Kidney tubule cell (primary cell): ENCODE measurements at regions not wholly inside any gene's neighbourhood (a gene's known extent, or its start where the extent isn't known, plus 50 kb on each side); places are given as distances from the start of the nearest gene placed in this dataset.
A peak's percentile ranks its signal among the peaks of the same experiment; 100 is the strongest.

Experiments
- DNase-seq: peaks from one replicate; pipeline ENCODE4 v3.0.0-alpha.2; 2018; ENCODE audit warnings: low spot score

DNA sequence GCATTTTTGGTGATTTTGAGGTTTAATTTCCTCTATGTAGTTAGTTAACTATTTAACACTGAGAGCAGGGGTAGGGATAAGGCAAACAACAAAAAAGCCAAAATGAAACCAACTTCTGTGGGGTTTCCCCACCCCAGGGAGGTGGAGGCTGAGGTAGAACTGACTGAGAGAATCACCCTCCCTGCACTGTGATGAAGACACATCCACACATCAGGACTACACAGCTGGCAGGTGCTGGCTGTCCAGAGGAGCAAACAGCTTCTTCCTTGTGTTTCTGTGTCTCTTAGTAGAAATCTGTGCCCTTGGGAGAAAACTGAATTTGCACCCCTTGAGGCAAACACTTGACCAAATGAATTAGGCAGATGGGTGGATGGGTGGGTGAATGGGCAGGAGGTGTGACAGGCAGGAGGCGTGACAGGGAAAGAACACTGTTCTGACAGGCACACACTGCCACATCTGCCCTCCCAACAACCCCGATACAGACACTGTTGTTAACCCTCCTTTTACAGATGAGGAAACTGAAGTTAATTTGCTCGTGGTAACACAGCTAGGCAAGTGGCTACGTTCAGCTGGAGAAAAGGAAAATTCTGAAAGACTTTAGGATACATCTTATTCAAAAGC is 62.9 kb upstream of the AMZ2 start:
- no peak for DNase-seq

DNA sequence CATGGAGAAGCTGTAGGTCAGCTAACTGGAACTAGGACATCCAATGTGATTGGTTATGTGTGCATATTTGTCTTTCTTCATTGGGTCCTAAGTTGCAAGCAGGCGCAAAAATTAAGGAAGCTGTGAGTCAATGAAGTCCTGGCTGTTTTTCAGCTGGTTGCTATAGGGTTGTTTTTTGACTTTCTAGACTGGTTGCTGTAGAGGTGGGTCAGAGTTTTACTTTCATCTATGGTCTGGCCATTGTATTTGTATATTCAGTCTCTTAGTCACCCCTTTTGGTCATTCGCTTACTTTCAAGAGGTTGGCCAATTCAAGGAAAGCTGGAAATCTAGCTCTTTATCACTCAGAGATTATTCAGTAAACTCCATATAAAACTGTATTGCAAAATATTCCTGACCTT is 62.0 kb upstream of the AMZ2 start:
- DNase-seq = no peak

GRCh38 chr17:68190495-68190894 is 57.3 kb upstream of the AMZ2 start:
- no peak for DNase-seq

GRCh38 chr17:68195667-68196393 is 52.0 kb upstream of the AMZ2 start:
- DNase-seq = peak; percentile 44

DNA sequence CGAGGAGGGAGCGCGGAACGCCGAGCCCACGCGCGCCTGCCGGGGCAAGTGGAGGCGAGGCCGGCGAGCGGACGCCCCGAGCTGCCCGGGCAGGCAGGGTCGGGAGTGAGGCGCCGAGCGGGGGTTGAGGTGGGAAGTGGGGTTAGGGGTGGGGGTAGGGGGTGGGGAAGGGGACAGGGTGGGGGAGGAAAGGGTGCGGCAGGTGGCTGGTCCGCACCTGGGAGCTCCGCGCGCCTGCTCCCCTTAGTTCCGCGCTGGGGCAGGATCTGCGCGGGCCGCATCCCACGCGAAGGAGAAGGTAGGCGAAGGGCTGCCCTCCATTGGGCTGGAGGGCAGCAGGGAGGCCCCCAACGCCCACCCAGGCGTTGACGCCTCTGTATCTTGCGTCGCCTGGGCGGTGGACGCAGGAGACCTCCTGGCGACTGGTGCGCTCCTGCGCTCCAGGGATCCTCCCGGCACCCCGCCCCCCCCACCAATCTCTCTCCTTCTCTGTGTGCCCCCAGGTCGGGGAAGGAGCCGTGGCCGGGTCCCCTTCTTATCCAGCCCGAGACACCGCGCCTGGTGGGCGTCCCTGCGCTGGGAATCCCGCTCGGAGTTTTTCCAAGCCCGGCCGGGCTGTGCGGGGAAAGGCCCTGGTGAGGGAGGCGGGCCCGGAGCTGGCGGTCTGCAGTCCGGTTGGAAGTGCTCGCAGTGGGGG is 51.3 kb upstream of the AMZ2 start:
- DNase-seq = no peak

DNA sequence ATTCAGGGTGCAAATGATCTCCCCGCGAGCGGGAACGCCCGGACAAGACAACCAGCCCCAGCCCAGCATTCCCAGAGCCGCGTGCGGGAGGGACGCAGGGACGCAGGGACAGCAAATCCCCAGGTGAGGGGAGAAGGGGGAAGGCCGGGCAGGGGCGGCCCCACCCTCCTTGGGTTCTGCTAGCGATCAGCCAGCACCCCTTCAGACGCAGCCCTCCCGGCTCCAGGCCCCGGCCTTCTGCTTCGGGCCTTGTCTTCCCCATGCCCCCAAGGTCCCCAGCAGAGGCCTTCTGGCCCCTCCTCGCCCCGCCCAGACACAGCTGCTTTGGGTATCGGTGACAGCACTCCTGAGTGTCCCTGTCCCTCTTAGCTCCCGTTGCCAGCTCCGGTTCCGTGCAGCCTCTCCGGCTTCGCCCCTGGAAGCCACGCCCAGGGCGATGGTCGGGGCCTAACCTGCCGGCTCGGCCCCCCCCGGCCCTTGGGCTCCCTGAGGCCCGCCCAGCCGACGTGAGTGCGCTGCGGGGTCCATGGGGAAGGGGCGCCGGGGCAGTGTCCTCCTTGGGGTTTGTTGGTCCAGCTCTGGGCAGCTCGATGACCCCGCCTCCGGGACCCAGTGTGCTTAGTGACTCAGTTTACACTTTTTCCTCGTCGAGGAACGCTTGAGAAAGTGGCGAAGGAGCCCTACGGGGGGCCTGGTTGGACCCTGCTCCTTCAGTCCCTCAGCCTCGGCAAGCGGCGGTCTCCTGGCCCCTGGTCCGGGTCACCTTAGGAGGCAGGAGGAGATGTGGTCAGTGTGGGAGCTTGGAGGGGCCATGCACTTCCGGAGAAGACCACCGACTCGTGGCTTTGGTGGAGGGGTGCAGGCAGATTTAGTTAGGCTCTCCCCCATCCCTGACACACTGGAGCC is 50.5 kb upstream of the AMZ2 start:
- no peak for DNase-seq

DNA sequence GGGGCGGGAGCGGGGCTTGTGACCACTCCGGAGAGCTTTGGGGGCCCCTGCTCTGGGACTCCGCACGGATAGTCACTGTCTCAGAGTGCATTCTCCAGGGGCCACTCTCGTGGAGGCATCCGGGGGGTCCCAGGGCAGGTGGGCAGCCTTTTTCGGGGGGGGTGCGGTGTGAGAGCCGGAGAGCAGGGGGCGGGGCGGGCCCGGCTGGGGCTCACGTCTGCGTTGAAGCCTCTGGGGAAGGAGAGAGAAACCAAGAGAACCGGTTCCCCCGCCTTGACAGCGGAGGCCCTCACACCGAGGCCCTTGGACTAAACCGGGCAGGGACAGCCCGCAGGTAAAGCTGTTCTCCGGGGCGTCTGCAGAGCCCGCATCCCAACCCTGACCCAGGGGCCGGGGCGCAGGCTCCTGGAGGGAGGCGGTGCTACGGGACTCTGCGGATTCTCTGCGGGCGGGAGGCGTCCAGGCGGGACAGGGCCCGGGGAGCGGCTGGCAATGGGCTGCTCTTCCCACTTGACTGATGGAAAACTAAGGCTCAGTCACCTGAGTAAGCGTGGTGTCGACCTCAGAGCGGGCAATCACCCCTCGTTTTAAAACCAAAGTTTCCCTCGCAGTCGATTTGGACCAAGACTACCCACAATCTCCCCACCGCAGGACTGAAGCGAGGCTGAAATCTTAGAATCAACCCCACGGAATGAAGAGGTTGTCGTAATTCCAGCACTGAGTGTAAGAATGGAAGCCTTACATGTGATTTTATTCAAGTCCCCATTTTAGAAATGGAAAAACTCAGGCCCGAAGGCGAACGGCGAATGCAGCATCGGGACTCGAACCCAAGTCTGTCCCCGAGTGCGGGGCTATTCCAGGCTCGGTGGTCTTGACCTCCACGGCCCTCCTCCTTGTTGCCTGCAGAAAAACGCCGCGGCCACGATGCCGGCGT is 49.6 kb upstream of the AMZ2 start:
- no peak for DNase-seq
